ENCODE measurements at regions not wholly inside any gene's neighbourhood (a gene's known extent, or its start where the extent isn't known, plus 50 kb on each side); places are given as distances from the start of the nearest gene placed in this dataset.

GRCh38 chr9:82152181-82152580, 163.6 kb downstream of the SPATA31D1 start:
- no peak for FAIRE-seq
- DNase-seq (ENCODE audit: low spot score): no peak

GRCh38 chr9:82153032-82153431, 164.5 kb downstream of the SPATA31D1 start:
- FAIRE-seq: no peak

GRCh38 chr9:82154573-82154972, 166.0 kb downstream of the SPATA31D1 start:
- DNase-seq (ENCODE audit: low spot score) (no peak), FAIRE-seq (no peak)

More at GRCh38 chr9:82153032-82153431, 164.5 kb downstream of the SPATA31D1 start:
- DNase-seq (ENCODE audit: low spot score): no peak

- DNase-seq (ENCODE audit: low spot score): no peak
- FAIRE-seq: no peak
These were observed 173.3 kb downstream of the SPATA31D1 start for GRCh38 chr9:82161876-82162275.

- no peak for FAIRE-seq
- no peak for DNase-seq (ENCODE audit: low spot score)
These were observed 175.6 kb downstream of the SPATA31D1 start for GRCh38 chr9:82164159-82164558.

- DNase-seq (ENCODE audit: low spot score): no peak
- FAIRE-seq: no peak
These were observed 178.7 kb downstream of the SPATA31D1 start for GRCh38 chr9:82167296-82167695.

- peak; percentile 26 for DNase-seq (ENCODE audit: low spot score)
- no peak for FAIRE-seq
These were observed 180.0 kb downstream of the SPATA31D1 start for GRCh38 chr9:82168585-82168984.

- no peak for DNase-seq (ENCODE audit: low spot score)
- FAIRE-seq: no peak
These were observed 182.3 kb downstream of the SPATA31D1 start for GRCh38 chr9:82170866-82171265.

- no peak for FAIRE-seq
- no peak for DNase-seq (ENCODE audit: low spot score)
These were observed 182.7 kb downstream of the SPATA31D1 start for GRCh38 chr9:82171271-82171670.

- DNase-seq (ENCODE audit: low spot score): no peak
- FAIRE-seq: no peak
These were observed 192.1 kb downstream of the SPATA31D1 start for GRCh38 chr9:82180711-82181110.

GRCh38 chr9:82183181-82183860, 194.7 kb downstream of the SPATA31D1 start:
- no peak for FAIRE-seq
- no peak for DNase-seq (ENCODE audit: low spot score)

- DNase-seq (ENCODE audit: low spot score) (no peak), FAIRE-seq (no peak)
These were observed 196.0 kb downstream of the SPATA31D1 start for GRCh38 chr9:82184524-82184923.

- FAIRE-seq: no peak
- no peak for DNase-seq (ENCODE audit: low spot score)
These were observed 200.2 kb downstream of the SPATA31D1 start for GRCh38 chr9:82188817-82189216.

- FAIRE-seq: no peak
- DNase-seq (ENCODE audit: low spot score): no peak
These were observed 202.7 kb downstream of the SPATA31D1 start for GRCh38 chr9:82191082-82191770.

GRCh38 chr9:82192211-82192610, 203.6 kb downstream of the SPATA31D1 start:
- DNase-seq (ENCODE audit: low spot score) (no peak), FAIRE-seq (no peak)

- no peak for FAIRE-seq
- DNase-seq (ENCODE audit: low spot score): no peak
These were observed 208.3 kb downstream of the SPATA31D1 start for GRCh38 chr9:82196622-82197441.

- FAIRE-seq (no peak), DNase-seq (ENCODE audit: low spot score) (no peak)
These were observed 212.6 kb downstream of the SPATA31D1 start for GRCh38 chr9:82201196-82201595.

- no peak for DNase-seq (ENCODE audit: low spot score)
- FAIRE-seq: no peak
These were observed 214.2 kb downstream of the SPATA31D1 start for GRCh38 chr9:82202808-82203207.

- DNase-seq (ENCODE audit: low spot score): no peak
- no peak for FAIRE-seq
These were observed 217.9 kb downstream of the SPATA31D1 start for GRCh38 chr9:82206490-82206889.

- DNase-seq (ENCODE audit: low spot score) (no peak), FAIRE-seq (no peak)
These were observed 218.4 kb downstream of the SPATA31D1 start for GRCh38 chr9:82206946-82207345.

GRCh38 chr9:82208741-82209450, 220.3 kb downstream of the SPATA31D1 start:
- no peak for DNase-seq (ENCODE audit: low spot score)
- no peak for FAIRE-seq

Measured in urothelium cell line (cell line).